Caco-2 (cell line): ENCODE measurements at regions not wholly inside any gene's neighbourhood (a gene's known extent, or its start where the extent isn't known, plus 50 kb on each side); places are given as distances from the start of the nearest gene placed in this dataset.

Experiments used
- BruUV-seq: library from RNA; stranded (reverse); fragments of 400-500 nt; replicated peaks from 2 replicates; lab custom pipeline; 2021; lab: Mats Ljungman, UMichigan
- CTCF ChIA-PET: fragments of 300-600 bp; sonication (Branson Sonifier 250); formaldehyde crosslinking; loops from one replicate; lab custom pipeline; 2022; ENCODE audit warnings: antibody characterized with exemption; lab: Charles Lee
- POLR2A ChIA-PET: fragments of 300-600 bp; sonication (Branson Sonifier 250); formaldehyde crosslinking; loops from one replicate; lab custom pipeline; 2022; ENCODE audit warnings: antibody characterized with exemption; lab: Charles Lee
- DNase-seq, 2 experiments: peaks; one replicate each; pipeline versions ENCODE4 v3.0.0 to v3.0.0-alpha.2; 2020 to 2022
- H3K27me3 ChIP-seq: replicated peaks from 2 replicates; pipeline ENCODE4 v1.6.0; 2011; ENCODE audit warnings: low read length; ENCODE audit not compliant: control insufficient read depth, insufficient read depth
- H3K36me3 ChIP-seq: 2 replicates; pipeline ENCODE4 v1.5.1; 2011; ENCODE audit warnings: low read length; ENCODE audit not compliant: control insufficient read depth, insufficient read depth
- H3K4me1 ChIP-seq: fragments of 250-450 bp; sonication (Bioruptor Pico); 2 replicates; pipeline ENCODE4 v1.5.1; 2020; ENCODE audit warnings: mild to moderate bottlenecking
- H3K4me3 ChIP-seq: 2 replicates; pipeline ENCODE4 v1.5.1; 2011; ENCODE audit warnings: low read depth, mild to moderate bottlenecking, control low read depth, low read length
- H3K9me3 ChIP-seq: fragments of 250-450 bp; sonication (Bioruptor Pico); 2 replicates; pipeline ENCODE4 v1.5.1; 2020; ENCODE audit warnings: mild to moderate bottlenecking, moderate library complexity
- H3K27ac Mint-ChIP-seq: one replicate; pipeline ENCODE4 v1.8.0; 2022; ENCODE audit warnings: mixed read lengths; ENCODE audit not compliant: unreplicated experiment
- H3K27me3 Mint-ChIP-seq: one replicate; pipeline ENCODE4 v1.8.0; 2022; ENCODE audit warnings: mixed read lengths; ENCODE audit not compliant: insufficient read depth, unreplicated experiment
- H3K36me3 Mint-ChIP-seq: one replicate; pipeline ENCODE4 v1.8.0; 2022; ENCODE audit warnings: mild to moderate bottlenecking, mixed read lengths; ENCODE audit not compliant: insufficient read depth, unreplicated experiment
- H3K4me1 Mint-ChIP-seq: one replicate; pipeline ENCODE4 v1.8.0; 2022; ENCODE audit warnings: low read depth, mixed read lengths; ENCODE audit not compliant: unreplicated experiment
- H3K4me3 Mint-ChIP-seq: one replicate; pipeline ENCODE4 v1.8.0; 2022; ENCODE audit warnings: mild to moderate bottlenecking, moderate library complexity, mixed read lengths; ENCODE audit not compliant: unreplicated experiment
- H3K9me3 Mint-ChIP-seq: one replicate; pipeline ENCODE4 v1.8.0; 2022; ENCODE audit warnings: mixed read lengths; ENCODE audit not compliant: unreplicated experiment
- CTCF ChIP-seq, 2 experiments: fragments of 200-600 bp in 1 of 2; IDR thresholded peaks; 1 replicate in 1 of 2; 2 replicates in 1 of 2; pipeline versions ENCODE4 v1.5.1 to v1.8.0; 2011 to 2022; ENCODE audit warnings: antibody characterized with exemption in 1 of 2, control low read depth in 1 of 2, inconsistent platforms in 1 of 2, low read depth in 1 of 2, low read length in 1 of 2, mild to moderate bottlenecking in 1 of 2, moderate library complexity in 1 of 2; ENCODE audit not compliant: insufficient read depth in 1 of 2, severe bottlenecking in 1 of 2, unreplicated experiment in 1 of 2
- intact Hi-C: fragments of 100-400 bp; cut with micrococcal nuclease; formaldehyde crosslinking; loops from one replicate; pipeline ENCODE4 v1.10.0; 2022; ENCODE audit not compliant: unreplicated experiment

- no peak for DNase-seq
- POLR2A ChIA-PET: no interaction called here
- Histone ChIP-seq H3K36me3 (no peaks in the 10 kb centered on the region), H3K4me1 (peaks cover 17% of the 10 kb centered on the region), H3K27me3 (no peaks in the 10 kb centered on the region), H3K4me3 (no peak overlapping the region), H3K9me3 (no peaks in the 10 kb centered on the region)
- Mint-ChIP-seq H3K27ac (no peak overlapping the region), H3K4me3 (no peak overlapping the region), H3K36me3 (no peaks in the 10 kb centered on the region), H3K27me3 (no peaks in the 10 kb centered on the region), H3K9me3 (peaks cover 21% of the 10 kb centered on the region), H3K4me1 (peaks cover 6% of the 10 kb centered on the region)
- BruUV-seq: no TSS peak
- CTCF ChIA-PET: no interaction called here
- intact Hi-C loops: no loop called here
- TF ChIP-seq CTCF (IDR thresholded peaks at IDR 0.05; ENCODE audit: insufficient read depth in 1 of 2, low read depth in 1 of 2, low read length in 1 of 2, severe bottlenecking in 1 of 2, unreplicated experiment in 1 of 2): no peak
Observed at GRCh38 chr4:13876131-13876530, 248.6 kb upstream of the BOD1L1 start.

GRCh38 chr4:13876940-13877339, 249.4 kb upstream of the BOD1L1 start:
- TF ChIP-seq CTCF (IDR thresholded peaks at IDR 0.05; ENCODE audit: insufficient read depth in 1 of 2, low read depth in 1 of 2, low read length in 1 of 2, severe bottlenecking in 1 of 2, unreplicated experiment in 1 of 2): no peak
- H3K4me3 Mint-ChIP-seq: no peak overlapping the region
- no peaks in the 10 kb centered on the region for H3K36me3 Mint-ChIP-seq
- Histone ChIP-seq H3K27me3 (no peaks in the 10 kb centered on the region), H3K4me3 (no peak overlapping the region), H3K4me1 (peaks cover 17% of the 10 kb centered on the region), H3K9me3 (no peaks in the 10 kb centered on the region), H3K36me3 (no peaks in the 10 kb centered on the region)
- peaks cover 6% of the 10 kb centered on the region for H3K4me1 Mint-ChIP-seq
- ChIA-PET POLR2A (no interaction called here), CTCF (no interaction called here)
- no peaks in the 10 kb centered on the region for H3K27me3 Mint-ChIP-seq
- H3K9me3 Mint-ChIP-seq: peaks cover 17% of the 10 kb centered on the region
- no peak overlapping the region for H3K27ac Mint-ChIP-seq
- intact Hi-C loops: no loop called here
- no peak for DNase-seq
- BruUV-seq: no TSS peak

GRCh38 chr4:13877626-13878025, 250.1 kb upstream of the BOD1L1 start:
- no peaks in the 10 kb centered on the region for H3K27me3 ChIP-seq
- H3K4me3 ChIP-seq: no peak overlapping the region
- intact Hi-C loops: no loop called here
- DNase-seq: no peak
- no peaks in the 10 kb centered on the region for H3K36me3 ChIP-seq
- H3K9me3 ChIP-seq: no peaks in the 10 kb centered on the region
- BruUV-seq: no TSS peak
- no peaks in the 10 kb centered on the region for H3K36me3 Mint-ChIP-seq
- H3K9me3 Mint-ChIP-seq: peaks cover 17% of the 10 kb centered on the region
- H3K4me1 Mint-ChIP-seq: peaks cover 6% of the 10 kb centered on the region
- ChIA-PET CTCF (no interaction called here), POLR2A (no interaction called here)
- H3K4me3 Mint-ChIP-seq: no peak overlapping the region
- H3K4me1 ChIP-seq: peaks cover 13% of the 10 kb centered on the region
- no peaks in the 10 kb centered on the region for H3K27me3 Mint-ChIP-seq
- no peak for TF ChIP-seq CTCF (IDR thresholded peaks at IDR 0.05; ENCODE audit: insufficient read depth in 1 of 2, low read depth in 1 of 2, low read length in 1 of 2, severe bottlenecking in 1 of 2, unreplicated experiment in 1 of 2)
- no peak overlapping the region for H3K27ac Mint-ChIP-seq
